ENCODE measurements at regions not wholly inside any gene's neighbourhood (a gene's known extent, or its start where the extent isn't known, plus 50 kb on each side); places are given as distances from the start of the nearest gene placed in this dataset.

GRCh38 chr2:111537078-111537655 is 346.8 kb downstream of the ANAPC1 start:
- TF ChIP-seq POLR2AphosphoS5 (IDR thresholded peaks at IDR 0.05; ENCODE audit: low read depth, low read length) = no peak
- no peak for TF ChIP-seq REST (IDR thresholded peaks at IDR 0.05; ENCODE audit: insufficient read depth in 1 of 2, low read depth in 2 of 2, low read length in 2 of 2)
- TF ChIP-seq FOXP2 (optimal IDR thresholded peaks at IDR 0.05; ENCODE audit: borderline replicate concordance, extremely low read depth, extremely low read length, insufficient read depth) = no peak

Data from PFSK-1 (cell line).